HUES48 (cell line): ENCODE measurements at regions not wholly inside any gene's neighbourhood (a gene's known extent, or its start where the extent isn't known, plus 50 kb on each side); places are given as distances from the start of the nearest gene placed in this dataset.

Source experiments
- H3K27ac ChIP-seq: one replicate; pipeline ENCODE4 v1.7.0; 2013; ENCODE audit warnings: low read depth, low read length, inconsistent platforms
- H3K27me3 ChIP-seq: 2 replicates; pipeline ENCODE4 v1.6.1; 2013; ENCODE audit warnings: mild to moderate bottlenecking, low read length; ENCODE audit not compliant: control insufficient read depth, insufficient read depth
- H3K36me3 ChIP-seq: 2 replicates; pipeline ENCODE4 v1.6.1; 2013; ENCODE audit warnings: low read length; ENCODE audit not compliant: control insufficient read depth, insufficient read depth
- H3K4me1 ChIP-seq: 2 replicates; pipeline ENCODE4 v1.6.1; 2013; ENCODE audit warnings: mild to moderate bottlenecking, low read length; ENCODE audit not compliant: control insufficient read depth, insufficient read depth
- H3K4me3 ChIP-seq: 2 replicates; pipeline ENCODE4 v1.5.1; 2013; ENCODE audit warnings: mild to moderate bottlenecking, low read depth, low read length
- H3K9ac ChIP-seq: 2 replicates; pipeline ENCODE4 v1.6.1; 2013; ENCODE audit warnings: mild to moderate bottlenecking, low read depth, low read length, moderate library complexity
- H3K9me3 ChIP-seq: 2 replicates; pipeline ENCODE4 v1.6.1; 2013; ENCODE audit warnings: low read length; ENCODE audit not compliant: control insufficient read depth, insufficient read depth

DNA sequence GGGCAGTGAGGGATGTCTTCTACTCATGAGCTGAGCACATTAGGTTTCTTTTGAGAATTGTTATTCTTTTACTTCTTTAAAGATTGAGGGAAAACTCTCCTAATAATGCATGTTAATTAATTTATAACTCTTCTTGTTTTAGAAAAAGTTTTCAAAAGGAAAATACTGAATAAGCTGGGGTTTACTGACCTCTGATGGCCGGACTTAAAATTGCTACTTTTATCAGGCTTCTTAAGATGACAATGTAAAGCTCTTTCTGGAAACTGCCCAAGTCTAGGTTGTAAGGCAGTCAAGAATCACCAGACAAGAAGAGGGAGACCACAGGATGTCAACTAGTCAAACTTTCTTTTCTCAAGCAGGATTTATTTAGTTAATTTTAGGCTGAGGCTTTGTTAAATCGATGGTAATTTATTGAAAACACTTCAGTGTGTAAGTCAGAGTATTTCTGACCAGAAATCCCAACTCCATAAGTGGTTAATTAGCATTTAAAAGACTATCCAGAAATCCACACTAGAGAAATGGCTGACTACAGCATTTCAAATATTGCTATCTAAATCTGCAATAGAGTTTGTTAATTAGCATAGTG, 82.1 kb downstream of the AVPR1A start:
- no peak overlapping the region for H3K9ac ChIP-seq
- no peaks in the 10 kb centered on the region for H3K9me3 ChIP-seq
- no peaks in the 10 kb centered on the region for H3K27me3 ChIP-seq
- no peak overlapping the region for H3K27ac ChIP-seq
- H3K36me3 ChIP-seq, result no peaks in the 10 kb centered on the region
- no peak overlapping the region for H3K4me3 ChIP-seq
- H3K4me1 ChIP-seq, result no peaks in the 10 kb centered on the region

DNA sequence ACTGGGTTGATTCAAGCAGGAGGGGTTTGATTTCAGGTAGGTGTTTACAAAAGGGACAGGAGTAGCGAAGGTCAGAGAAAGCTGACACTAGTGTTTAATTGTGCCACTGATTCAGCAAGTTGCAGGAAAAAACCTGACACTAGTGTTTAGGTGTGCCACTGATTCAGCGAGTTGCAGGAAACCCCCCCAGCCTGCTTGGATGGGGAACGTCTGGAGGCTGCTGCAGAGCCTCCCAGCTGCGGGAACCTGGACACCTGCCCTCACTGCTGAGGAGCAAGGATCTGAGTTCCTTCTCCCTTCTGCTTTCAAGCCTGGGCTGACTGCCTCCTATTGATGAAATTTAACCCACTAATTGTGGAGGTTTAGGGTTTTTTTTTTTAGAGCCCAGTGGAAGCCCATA, 84.2 kb downstream of the AVPR1A start:
- Histone ChIP-seq H3K4me3 (no peak overlapping the region), H3K27ac (no peak overlapping the region), H3K9me3 (no peaks in the 10 kb centered on the region), H3K27me3 (no peaks in the 10 kb centered on the region), H3K36me3 (no peaks in the 10 kb centered on the region), H3K4me1 (peaks cover 3% of the 10 kb centered on the region; the same call in 1 of the 2 replicates), H3K9ac (no peak overlapping the region)

GRCh38 chr12:63066136-63066535, 84.9 kb downstream of the AVPR1A start:
- Histone ChIP-seq H3K4me3 (no peak overlapping the region), H3K27me3 (no peaks in the 10 kb centered on the region), H3K36me3 (no peaks in the 10 kb centered on the region), H3K4me1 (peaks cover 9% of the 10 kb centered on the region; the same call in 1 of the 2 replicates), H3K9me3 (no peaks in the 10 kb centered on the region), H3K9ac (no peak overlapping the region), H3K27ac (no peak overlapping the region)

DNA sequence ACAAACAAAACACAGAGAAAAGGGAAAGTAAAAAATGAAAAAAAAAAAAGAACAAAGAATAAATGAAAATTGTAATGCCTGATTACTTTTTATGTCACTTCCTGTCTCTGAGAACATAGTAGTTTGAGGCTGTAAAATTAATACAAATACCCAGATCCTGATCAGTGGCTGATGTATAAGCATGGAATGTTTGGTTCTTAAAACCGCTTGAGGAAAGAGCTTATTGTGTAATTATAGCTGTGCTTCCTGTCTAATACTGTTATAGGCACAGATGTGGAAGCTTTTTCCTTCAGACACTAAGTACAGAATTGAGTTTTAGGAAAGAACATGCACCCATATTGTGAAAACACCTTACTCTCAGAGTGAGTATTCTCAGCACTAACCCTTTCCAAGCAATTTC, 86.9 kb downstream of the AVPR1A start:
- Histone ChIP-seq H3K4me1 (peaks cover 9% of the 10 kb centered on the region; the same call in 1 of the 2 replicates), H3K9me3 (no peaks in the 10 kb centered on the region), H3K9ac (no peak overlapping the region), H3K27me3 (no peaks in the 10 kb centered on the region), H3K36me3 (no peaks in the 10 kb centered on the region), H3K27ac (no peak overlapping the region), H3K4me3 (no peak overlapping the region)

DNA sequence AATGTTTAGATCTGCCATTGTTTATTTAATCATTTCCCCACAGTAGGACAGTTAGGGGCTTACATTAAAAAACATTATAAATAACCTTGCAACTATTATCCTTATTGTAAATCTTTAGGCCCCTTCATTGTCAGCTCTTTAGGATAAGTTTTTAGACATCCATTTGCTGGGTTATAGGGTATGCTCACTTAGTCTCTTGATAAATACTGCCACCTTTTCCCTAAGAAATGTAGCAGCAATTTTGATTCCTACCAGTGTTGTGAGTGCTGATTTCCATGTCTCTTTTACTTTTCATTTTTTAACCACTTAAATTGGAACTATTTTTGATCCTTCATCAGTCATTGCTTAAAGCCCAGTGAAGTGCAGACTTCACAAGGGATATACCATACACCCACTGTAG, 94.4 kb downstream of the AVPR1A start:
- H3K4me1 ChIP-seq, result peaks cover 5% of the 10 kb centered on the region; the same call in 1 of the 2 replicates
- H3K9ac ChIP-seq, result no peak overlapping the region
- no peaks in the 10 kb centered on the region for H3K36me3 ChIP-seq
- H3K27ac ChIP-seq, result no peak overlapping the region
- no peaks in the 10 kb centered on the region for H3K9me3 ChIP-seq
- no peak overlapping the region for H3K4me3 ChIP-seq
- no peaks in the 10 kb centered on the region for H3K27me3 ChIP-seq

DNA sequence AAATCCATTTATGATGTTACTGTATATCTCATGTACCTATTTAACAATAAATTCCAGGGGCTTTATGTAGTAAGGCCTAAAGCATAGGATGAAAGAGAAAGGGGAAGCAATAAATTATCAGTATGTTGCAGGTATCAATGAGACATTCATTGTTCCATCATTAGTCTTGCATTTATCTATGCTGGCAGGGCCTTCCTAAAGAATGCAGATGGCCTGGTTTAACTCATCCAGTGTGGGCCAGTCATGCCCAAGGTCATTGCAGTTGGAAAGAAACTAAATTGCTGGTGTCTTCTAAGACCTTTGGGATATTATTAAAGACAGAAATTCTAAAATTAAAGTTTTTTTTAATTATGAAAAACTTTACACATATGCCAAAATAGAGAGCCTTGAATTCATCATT, 98.3 kb downstream of the AVPR1A start:
- H3K4me1 ChIP-seq, result no peaks in the 10 kb centered on the region; the same call in 1 of the 2 replicates
- no peaks in the 10 kb centered on the region for H3K9me3 ChIP-seq
- H3K27me3 ChIP-seq, result no peaks in the 10 kb centered on the region
- H3K9ac ChIP-seq, result no peak overlapping the region
- H3K27ac ChIP-seq, result no peak overlapping the region
- H3K4me3 ChIP-seq, result no peak overlapping the region
- no peaks in the 10 kb centered on the region for H3K36me3 ChIP-seq

GRCh38 chr12:63047146-63047545, 103.9 kb downstream of the AVPR1A start:
- H3K9me3 ChIP-seq, result no peaks in the 10 kb centered on the region
- no peak overlapping the region for H3K9ac ChIP-seq
- H3K36me3 ChIP-seq, result no peaks in the 10 kb centered on the region
- no peaks in the 10 kb centered on the region for H3K4me1 ChIP-seq
- no peaks in the 10 kb centered on the region for H3K27me3 ChIP-seq
- no peak overlapping the region for H3K27ac ChIP-seq
- no peak overlapping the region for H3K4me3 ChIP-seq

DNA sequence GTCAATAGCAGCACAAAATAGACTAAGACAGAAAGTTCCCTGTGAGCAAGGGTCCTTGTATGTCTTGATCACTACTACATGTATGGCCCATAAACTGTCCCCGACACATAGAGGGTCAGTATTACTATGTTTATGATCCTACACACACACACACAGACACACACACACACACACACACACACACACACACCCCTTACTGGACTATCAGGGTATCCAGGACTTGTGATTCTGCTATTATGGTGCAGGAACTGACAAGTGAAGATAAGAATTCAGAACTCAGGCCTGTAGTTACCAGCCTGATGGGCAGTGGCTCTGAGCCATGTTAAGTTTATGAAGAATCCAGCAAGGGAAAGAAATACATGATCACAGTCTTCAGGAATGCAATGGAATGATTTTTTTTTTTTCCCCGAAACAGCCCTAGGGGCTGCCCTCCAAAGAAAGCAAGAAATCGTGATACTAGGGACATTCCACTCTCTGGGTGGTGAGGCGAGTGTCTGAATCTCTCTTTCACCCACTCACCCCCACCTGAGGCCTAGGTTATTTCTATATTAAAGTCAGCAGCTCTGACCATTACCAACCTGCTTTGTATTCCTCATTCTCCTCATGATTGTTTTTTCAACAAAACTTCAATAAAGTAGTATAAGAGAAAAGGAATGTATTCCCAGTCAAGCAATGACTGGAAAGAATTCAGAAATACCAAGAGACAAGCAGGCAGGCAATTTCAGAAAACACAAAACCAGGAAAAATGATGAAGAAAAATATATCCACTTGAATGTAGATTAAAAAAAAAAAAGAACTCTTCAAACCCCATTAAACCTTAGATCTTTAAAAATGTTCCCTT, 105.8 kb downstream of the AVPR1A start:
- no peaks in the 10 kb centered on the region for H3K4me1 ChIP-seq
- no peak overlapping the region for H3K27ac ChIP-seq
- no peak overlapping the region for H3K9ac ChIP-seq
- H3K27me3 ChIP-seq, result no peaks in the 10 kb centered on the region
- no peak overlapping the region for H3K4me3 ChIP-seq
- no peaks in the 10 kb centered on the region for H3K9me3 ChIP-seq
- H3K36me3 ChIP-seq, result no peaks in the 10 kb centered on the region

DNA sequence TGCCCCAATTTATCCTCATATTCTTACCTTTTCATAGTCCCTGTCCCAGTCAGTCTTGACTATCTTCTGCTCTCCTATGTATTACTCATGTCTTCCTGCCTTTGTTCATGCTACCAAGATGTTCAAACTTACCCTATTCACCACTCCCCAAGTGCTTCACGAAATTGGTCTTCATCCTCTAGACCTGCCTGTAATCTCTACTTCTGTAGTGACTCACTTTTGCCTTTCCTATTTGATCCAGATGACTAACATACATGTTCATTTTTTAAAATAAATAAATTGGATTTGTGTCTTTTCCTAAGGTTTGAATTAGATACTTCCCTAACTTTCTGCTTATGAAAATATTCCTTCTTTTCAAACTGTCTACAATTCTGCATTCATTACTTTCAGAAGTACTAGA, 107.7 kb upstream of the PPM1H start:
- no peak overlapping the region for H3K4me3 ChIP-seq
- H3K9me3 ChIP-seq, result no peaks in the 10 kb centered on the region
- no peak overlapping the region for H3K9ac ChIP-seq
- H3K27me3 ChIP-seq, result no peaks in the 10 kb centered on the region
- no peaks in the 10 kb centered on the region for H3K4me1 ChIP-seq
- H3K36me3 ChIP-seq, result no peaks in the 10 kb centered on the region
- no peak overlapping the region for H3K27ac ChIP-seq

DNA sequence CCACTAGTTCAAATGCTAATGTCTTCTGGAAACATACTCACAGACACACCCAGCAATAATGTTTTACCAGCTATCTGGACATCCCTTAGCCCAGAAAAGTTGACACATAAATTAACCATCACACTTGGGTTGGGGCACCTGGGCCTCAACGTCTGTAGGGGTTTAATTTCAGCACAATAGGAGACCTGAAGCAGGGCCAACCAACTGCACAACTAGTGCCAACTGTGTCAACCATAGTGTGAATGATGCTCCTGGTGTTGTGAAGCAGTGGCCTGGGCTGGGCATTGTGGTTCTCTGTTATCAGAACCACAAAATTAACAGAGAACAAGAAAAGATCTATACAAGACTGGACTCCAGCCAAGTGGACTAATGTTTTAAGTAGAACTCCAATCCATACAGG, 106.7 kb upstream of the PPM1H start:
- Histone ChIP-seq H3K27me3 (no peaks in the 10 kb centered on the region), H3K27ac (no peak overlapping the region), H3K4me3 (no peak overlapping the region), H3K4me1 (no peaks in the 10 kb centered on the region), H3K9ac (no peak overlapping the region), H3K36me3 (no peaks in the 10 kb centered on the region), H3K9me3 (no peaks in the 10 kb centered on the region)

DNA sequence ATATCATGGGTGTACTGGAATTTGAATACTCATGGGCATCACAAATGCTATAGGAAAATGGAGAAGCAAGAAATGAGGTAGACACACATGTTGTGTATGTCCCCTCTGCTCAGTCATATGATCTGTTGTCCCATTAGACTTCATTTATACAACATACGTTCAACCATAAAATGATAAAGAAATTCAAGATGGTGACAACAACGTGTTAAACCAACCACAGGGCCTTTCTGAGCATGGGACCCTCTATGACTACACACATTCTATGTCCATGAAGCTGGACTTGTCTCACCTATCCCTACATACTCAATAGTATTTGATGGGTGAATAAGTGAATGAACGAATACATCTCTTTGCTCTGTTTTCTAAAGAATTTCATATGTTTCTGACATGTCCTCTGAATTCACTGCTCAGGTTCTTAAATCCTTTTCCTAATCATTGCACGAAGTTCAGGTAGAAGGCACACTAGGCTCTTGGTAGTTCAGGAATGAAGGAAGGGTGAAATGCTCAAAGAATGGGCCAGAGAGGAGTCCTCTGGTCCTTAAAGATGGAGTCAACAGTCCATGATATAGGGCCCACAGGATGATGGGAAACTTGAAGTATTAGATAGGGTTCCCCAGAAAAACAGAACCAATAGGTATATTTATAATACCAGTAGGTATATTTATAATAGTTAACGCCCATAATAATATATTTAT, 105.7 kb upstream of the PPM1H start:
- Histone ChIP-seq H3K4me3 (no peak overlapping the region), H3K9me3 (no peaks in the 10 kb centered on the region), H3K9ac (no peak overlapping the region), H3K27me3 (no peaks in the 10 kb centered on the region), H3K36me3 (no peaks in the 10 kb centered on the region), H3K4me1 (no peaks in the 10 kb centered on the region), H3K27ac (no peak overlapping the region)
